Uterus (tissue), 2 donors: ENCODE measurements at regions not wholly inside any gene's neighbourhood (a gene's known extent, or its start where the extent isn't known, plus 50 kb on each side); places are given as distances from the start of the nearest gene placed in this dataset.

Source experiments
- POLR2A ChIP-seq, 2 donors: fragments of 450-650 bp; IDR thresholded peaks; one replicate each; pipeline ENCODE4 v1.6.1; 2016; ENCODE audit warnings: antibody characterized with exemption in 2 of 2, mild to moderate bottlenecking in 1 of 2, moderate library complexity in 1 of 2
- TF ChIP-seq, protein P1 (sequence below), 4 experiments: fragments of 200-600 bp in 2 of 4; fragments of 450-650 bp in 2 of 4; sonication (generic) in 2 of 4; IDR thresholded peaks; one replicate each; pipeline ENCODE4 v1.5.1; 2016 to 2019; ENCODE audit warnings: antibody characterized with exemption in 4 of 4, mild to moderate bottlenecking in 2 of 4, moderate library complexity in 1 of 4

DNA sequence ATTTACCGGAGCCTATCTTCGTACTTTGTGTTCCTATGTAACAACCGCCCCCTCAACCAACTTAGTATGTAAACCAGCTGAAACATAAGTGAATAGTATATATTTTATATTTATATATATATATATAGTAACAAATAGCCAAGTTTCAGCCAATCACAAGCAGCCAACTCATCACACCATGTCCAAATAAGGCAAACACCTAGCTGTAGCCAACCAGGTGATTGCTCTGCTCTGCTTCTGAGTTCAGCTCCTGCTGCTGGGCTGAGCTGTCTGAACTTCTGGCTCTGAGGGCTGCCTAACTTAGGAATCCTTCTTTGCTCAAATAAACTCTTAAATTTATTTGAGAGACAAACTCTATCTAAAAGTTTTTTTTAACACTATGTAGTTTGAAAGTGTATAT is 101.6 kb upstream of the SOX4 start:
- TF ChIP-seq, protein P1, sequence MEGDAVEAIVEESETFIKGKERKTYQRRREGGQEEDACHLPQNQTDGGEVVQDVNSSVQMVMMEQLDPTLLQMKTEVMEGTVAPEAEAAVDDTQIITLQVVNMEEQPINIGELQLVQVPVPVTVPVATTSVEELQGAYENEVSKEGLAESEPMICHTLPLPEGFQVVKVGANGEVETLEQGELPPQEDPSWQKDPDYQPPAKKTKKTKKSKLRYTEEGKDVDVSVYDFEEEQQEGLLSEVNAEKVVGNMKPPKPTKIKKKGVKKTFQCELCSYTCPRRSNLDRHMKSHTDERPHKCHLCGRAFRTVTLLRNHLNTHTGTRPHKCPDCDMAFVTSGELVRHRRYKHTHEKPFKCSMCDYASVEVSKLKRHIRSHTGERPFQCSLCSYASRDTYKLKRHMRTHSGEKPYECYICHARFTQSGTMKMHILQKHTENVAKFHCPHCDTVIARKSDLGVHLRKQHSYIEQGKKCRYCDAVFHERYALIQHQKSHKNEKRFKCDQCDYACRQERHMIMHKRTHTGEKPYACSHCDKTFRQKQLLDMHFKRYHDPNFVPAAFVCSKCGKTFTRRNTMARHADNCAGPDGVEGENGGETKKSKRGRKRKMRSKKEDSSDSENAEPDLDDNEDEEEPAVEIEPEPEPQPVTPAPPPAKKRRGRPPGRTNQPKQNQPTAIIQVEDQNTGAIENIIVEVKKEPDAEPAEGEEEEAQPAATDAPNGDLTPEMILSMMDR (IDR thresholded peaks at IDR 0.05) = no peak
- no peak for TF ChIP-seq POLR2A (IDR thresholded peaks at IDR 0.05)
